ENCODE measurements at regions not wholly inside any gene's neighbourhood (a gene's known extent, or its start where the extent isn't known, plus 50 kb on each side); places are given as distances from the start of the nearest gene placed in this dataset.

GRCh38 chr16:72657164-72657563 is 390.8 kb downstream of the ZFHX3 start:
- TF ChIP-seq MYC (IDR thresholded peaks at IDR 0.05; ENCODE audit: low read depth, low read length) = no peak
- TF ChIP-seq POLR2A (IDR thresholded peaks at IDR 0.05; ENCODE audit: extremely low read depth, insufficient read length) = no peak
- TF ChIP-seq MAX (IDR thresholded peaks at IDR 0.05; ENCODE audit: low read depth, low read length) = no peak
- TF ChIP-seq CTCF (IDR thresholded peaks at IDR 0.05; ENCODE audit: low read depth, low read length) = no peak
- DNase-seq (ENCODE audit: low read depth) = no peak
- no peak overlapping the region for H3K4me3 ChIP-seq (ENCODE audit: low read depth, low read length)

GRCh38 chr16:72654535-72654934 is 393.4 kb downstream of the ZFHX3 start:
- H3K4me3 ChIP-seq (ENCODE audit: low read depth, low read length) = no peak overlapping the region
- no peak for TF ChIP-seq MAX (IDR thresholded peaks at IDR 0.05; ENCODE audit: low read depth, low read length)
- TF ChIP-seq POLR2A (IDR thresholded peaks at IDR 0.05; ENCODE audit: extremely low read depth, insufficient read length) = no peak
- TF ChIP-seq MYC (IDR thresholded peaks at IDR 0.05; ENCODE audit: low read depth, low read length) = no peak
- TF ChIP-seq CTCF (IDR thresholded peaks at IDR 0.05; ENCODE audit: low read depth, low read length) = no peak
- no peak for DNase-seq (ENCODE audit: low read depth)

- TF ChIP-seq MYC (IDR thresholded peaks at IDR 0.05; ENCODE audit: low read depth, low read length) (no peak), POLR2A (IDR thresholded peaks at IDR 0.05; ENCODE audit: extremely low read depth, insufficient read length) (no peak), CTCF (IDR thresholded peaks at IDR 0.05; ENCODE audit: low read depth, low read length) (no peak), MAX (IDR thresholded peaks at IDR 0.05; ENCODE audit: low read depth, low read length) (no peak)
- no peak overlapping the region for H3K4me3 ChIP-seq (ENCODE audit: low read depth, low read length)
- no peak for DNase-seq (ENCODE audit: low read depth)
Observed at GRCh38 chr16:72649254-72649944, 398.5 kb downstream of the ZFHX3 start.

GRCh38 chr16:72646615-72647014 is 401.3 kb downstream of the ZFHX3 start:
- H3K4me3 ChIP-seq (ENCODE audit: low read depth, low read length) = no peak overlapping the region
- DNase-seq (ENCODE audit: low read depth) = no peak
- no peak for TF ChIP-seq POLR2A (IDR thresholded peaks at IDR 0.05; ENCODE audit: extremely low read depth, insufficient read length)
- TF ChIP-seq MAX (IDR thresholded peaks at IDR 0.05; ENCODE audit: low read depth, low read length) = no peak
- TF ChIP-seq CTCF (IDR thresholded peaks at IDR 0.05; ENCODE audit: low read depth, low read length) = no peak
- no peak for TF ChIP-seq MYC (IDR thresholded peaks at IDR 0.05; ENCODE audit: low read depth, low read length)

GRCh38 chr16:72645538-72645937 is 402.4 kb downstream of the ZFHX3 start:
- TF ChIP-seq POLR2A (IDR thresholded peaks at IDR 0.05; ENCODE audit: extremely low read depth, insufficient read length) (no peak), CTCF (IDR thresholded peaks at IDR 0.05; ENCODE audit: low read depth, low read length) (no peak), MAX (IDR thresholded peaks at IDR 0.05; ENCODE audit: low read depth, low read length) (no peak), MYC (IDR thresholded peaks at IDR 0.05; ENCODE audit: low read depth, low read length) (no peak)
- no peak overlapping the region for H3K4me3 ChIP-seq (ENCODE audit: low read depth, low read length)
- DNase-seq (ENCODE audit: low read depth) = no peak
